UCSD-AML1 (cell line): ENCODE measurements at regions not wholly inside any gene's neighbourhood (a gene's known extent, or its start where the extent isn't known, plus 50 kb on each side); places are given as distances from the start of the nearest gene placed in this dataset.
"Not testable (repeated sequence)": the region's sequence is repeated elsewhere in the genome, so short reads cannot be mapped to it uniquely, and the experiment has no call there.

Experiments used
- DNase-seq: peaks from one replicate; lab custom pipeline; 2025; ENCODE audit not compliant: unreplicated experiment; lab: John Stamatoyannopoulos, UW

DNA sequence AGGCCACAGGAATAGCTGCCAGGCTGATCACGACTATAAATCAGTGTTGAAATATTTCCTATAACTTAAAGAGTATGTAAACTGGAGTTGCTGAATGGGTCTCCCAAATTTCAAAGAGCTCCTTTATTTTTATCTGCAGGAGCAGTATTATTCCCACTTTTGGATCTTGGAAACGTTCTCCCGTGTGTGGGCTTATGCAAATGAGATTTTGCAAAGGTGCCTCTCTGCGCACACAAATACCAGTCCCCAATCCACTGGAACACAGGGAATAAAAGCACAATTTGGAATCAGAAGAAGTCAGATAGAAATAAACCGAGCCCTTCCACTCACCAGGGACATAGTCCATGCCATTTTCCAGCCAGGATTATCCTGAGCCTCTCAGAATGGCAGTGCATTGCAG lies 350.2 kb upstream of the CELF2 start:
- no peak for DNase-seq

DNA sequence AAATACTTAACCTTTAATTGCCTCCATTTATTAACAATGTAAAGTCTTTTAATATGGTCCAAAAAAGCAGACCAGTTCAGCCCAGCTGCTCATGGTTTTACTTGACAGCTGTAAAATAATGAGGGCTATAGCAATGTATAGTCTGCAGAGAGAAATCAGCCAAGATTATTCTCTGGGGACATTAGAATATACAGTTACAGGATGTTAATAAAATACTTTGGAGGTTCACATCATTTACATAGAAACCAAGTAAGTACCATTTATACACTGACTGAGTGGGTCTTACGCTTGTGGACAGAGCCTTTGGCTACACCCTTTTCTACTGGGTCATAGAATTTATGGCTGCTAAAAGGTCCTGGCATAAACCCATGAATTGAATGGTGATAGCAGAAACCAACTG lies 340.7 kb upstream of the CELF2 start:
- no peak for DNase-seq

GRCh38 chr10:10677479-10677878 lies 340.2 kb upstream of the CELF2 start:
- peak; percentile 23 for DNase-seq

DNA sequence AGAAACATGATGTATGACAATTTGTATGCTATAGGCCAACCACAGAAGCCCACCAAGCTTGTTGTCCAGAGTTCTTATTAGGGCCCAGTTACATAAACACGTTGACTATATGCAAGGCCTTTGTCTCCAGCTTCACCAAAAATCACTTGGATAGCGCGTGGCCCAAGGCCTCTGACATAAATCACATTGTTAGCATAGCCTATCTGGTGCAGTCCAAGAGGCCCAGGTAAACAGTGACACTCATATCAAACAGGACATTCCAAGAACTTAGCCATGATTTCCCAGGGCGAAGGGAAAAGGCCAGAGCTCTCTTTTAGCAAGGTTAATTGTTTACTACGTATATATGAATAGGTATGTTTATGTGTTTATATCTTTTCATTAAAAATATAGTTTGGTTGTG lies 337.2 kb upstream of the CELF2 start:
- DNase-seq: no peak

DNA sequence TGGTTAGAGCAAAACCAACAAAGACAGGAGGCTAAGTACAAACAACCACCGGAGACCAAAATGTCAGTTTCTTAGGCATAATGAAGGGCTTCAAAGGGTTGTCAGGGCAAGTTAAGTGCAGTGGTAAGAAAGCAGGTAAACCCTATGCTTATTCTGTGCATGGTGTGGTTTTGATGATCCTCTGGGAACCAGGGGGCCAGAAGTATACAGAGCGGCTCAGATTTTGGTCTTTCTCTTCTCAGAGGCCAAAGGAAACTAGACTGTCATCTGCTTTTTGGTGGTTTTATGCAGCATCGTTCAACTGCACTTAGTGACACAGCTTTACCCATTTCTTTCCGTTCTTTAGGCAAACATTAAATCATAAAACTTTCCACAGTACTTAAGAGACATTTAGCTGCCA lies 332.7 kb upstream of the CELF2 start:
- no peak for DNase-seq

DNA sequence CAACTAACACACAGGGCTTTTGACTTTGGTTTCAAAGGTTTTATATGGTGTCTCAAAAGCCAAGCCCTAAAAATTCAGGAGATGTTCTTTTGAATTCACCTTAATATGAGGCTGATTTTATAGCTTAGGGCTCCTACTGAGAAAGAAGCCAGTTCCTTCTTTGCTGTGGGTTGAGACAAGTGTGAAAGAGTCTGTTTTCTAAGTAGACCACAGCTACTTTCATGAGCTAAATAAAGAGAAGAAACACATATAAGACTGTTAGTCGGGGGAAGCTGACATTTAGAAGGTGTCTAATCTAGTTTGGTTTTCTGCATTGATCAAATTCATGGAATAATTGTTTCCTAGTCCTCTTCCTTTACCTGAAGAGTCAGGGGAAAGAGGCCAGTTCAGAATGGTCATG lies 332.1 kb upstream of the CELF2 start:
- DNase-seq: no peak

GRCh38 chr10:10687751-10688150 lies 329.9 kb upstream of the CELF2 start:
- DNase-seq: no peak

DNA sequence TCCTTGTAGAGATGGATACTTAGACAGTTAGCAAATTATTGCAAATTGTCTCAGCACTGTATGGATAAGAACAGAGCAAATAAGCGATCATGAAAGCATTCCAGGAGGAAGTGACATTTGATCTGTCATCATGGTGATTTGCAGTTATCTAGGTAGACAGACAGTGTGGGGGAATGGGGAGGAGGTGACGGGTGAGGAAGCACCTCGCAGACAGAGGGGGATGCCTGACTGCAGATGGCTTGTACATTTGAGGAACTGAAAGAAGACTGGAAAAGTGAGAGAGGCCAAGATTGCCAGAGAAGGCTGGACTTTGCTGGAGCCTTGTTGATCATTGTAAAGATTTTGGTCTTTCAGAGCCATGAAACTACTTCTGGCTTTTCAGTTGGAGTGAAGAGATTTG lies 318.2 kb upstream of the CELF2 start:
- no peak for DNase-seq

DNA sequence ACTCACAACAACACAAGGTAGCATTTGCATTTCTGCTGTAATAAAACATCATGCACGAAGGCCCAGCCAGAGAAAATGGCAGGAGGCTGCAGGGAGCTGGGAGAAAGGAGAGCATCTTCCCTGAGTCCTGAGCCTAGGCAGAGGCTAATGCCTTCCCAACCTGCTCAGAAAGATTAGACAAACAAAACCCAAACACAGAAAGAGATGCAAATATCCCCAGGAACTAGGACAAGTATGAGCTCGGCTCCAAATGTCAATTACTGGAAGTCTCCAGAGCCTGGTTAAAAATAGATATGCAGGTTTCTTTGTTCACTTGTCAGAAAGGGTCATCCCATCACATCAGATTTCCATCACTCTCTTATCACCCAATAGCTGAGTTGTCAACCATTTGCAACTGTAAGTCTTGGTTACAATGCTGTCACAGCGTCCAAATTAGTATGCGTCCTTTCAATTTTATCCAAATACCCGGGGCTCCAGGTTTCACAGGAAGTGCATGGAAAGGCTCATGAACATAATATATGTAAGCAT lies 316.5 kb upstream of the CELF2 start:
- DNase-seq: no peak

- no peak for DNase-seq
Observed at GRCh38 chr10:10702211-10702610, 315.5 kb upstream of the CELF2 start.

DNA sequence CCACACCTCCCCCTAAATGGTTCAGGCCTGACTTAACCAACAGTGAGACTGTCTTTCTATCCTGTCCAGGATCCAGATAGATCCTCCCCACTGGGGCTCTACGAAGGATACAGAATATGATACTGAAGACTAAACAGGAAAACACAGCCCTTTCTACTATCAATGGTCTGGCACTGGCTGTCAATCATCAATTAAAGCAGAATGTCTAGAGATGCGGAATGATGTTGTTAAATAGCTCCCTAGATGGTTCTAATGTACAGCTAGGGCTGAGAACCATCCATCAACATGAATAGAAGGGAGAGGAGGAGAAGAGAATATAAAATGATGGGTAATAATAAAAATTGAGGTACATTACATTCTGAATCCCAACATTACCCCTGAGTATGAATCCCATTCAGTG lies 314.3 kb upstream of the CELF2 start:
- DNase-seq: no peak

GRCh38 chr10:10712155-10712704 lies 305.4 kb upstream of the CELF2 start:
- no peak for DNase-seq

- DNase-seq: no peak
Observed at GRCh38 chr10:10714327-10714726, 303.3 kb upstream of the CELF2 start.

DNA sequence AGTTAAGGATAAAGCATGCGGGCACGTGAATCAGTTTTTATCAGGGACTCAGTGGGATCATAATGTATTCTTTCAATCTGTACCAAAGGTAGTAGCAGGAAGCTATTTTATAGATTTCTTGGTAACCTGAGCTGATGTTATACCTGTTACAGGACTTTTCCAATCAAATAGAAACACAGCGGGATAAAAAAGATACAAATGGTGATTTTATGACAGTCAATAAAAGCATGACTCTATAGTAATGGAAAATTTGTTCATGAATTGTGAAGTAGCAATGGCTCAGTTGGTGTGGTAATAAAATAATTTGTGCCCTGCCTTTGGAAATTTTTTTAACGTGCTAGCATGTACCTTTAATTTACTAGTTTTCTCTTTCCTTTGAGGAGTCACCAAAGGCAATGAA lies 300.7 kb upstream of the CELF2 start:
- DNase-seq: no peak

DNA sequence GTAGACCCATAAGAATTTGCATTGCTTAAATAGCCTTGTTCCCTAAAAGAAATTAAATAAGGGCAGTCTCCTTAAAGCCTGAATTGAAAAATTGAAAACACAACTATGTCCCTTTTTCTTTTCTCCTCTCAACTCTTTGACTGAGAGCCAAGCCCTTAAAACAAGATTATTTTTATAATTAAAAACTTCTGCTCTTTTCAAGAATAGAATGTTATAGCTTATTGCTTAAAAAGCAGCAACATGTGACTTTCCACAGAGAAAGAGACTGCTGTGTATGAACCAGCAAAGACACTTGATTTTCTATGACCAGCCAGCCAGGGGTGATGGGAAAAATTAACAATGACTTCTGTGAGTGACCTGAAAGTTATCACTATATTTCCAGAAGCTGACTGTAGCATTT lies 295.2 kb upstream of the CELF2 start:
- no peak for DNase-seq

DNA sequence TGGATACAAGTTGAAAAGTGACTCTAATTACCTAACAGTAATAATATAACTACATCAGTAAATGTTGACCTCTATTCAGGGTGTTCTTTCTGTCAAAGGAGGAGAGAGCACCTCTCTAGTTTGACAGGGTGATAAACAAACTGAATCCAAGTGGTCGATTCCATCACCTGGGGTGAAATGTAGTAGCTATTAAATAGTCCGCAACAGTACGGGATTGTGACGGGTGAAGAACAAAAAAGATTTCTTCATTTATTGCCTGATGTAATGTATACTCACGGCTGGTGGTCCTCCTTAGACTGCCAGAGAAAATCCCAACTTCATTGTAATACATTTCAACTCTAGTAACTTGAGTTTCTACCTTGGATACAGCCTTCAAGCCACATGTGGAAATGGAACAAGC lies 292.5 kb upstream of the CELF2 start:
- no peak for DNase-seq

GRCh38 chr10:10726101-10726500 lies 291.6 kb upstream of the CELF2 start:
- no peak for DNase-seq

DNA sequence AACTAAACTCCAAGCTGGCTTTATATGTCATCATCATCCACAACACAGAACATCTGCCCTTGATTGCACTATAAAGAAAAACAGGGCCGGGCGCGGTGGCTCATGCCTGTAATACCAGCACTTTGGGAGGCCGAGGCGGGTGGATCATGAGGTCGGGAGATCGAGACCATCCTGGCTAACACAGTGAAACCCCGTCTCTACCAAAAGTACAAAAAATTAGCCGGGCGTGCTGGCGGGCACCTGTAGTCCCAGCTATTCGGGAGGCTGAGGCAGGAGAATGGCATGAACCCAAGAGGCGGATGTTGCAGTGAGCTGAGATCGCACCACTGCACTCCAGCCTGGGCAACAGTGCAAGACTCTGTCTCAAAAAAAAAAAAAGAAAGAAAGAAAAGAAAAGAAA lies 290.3 kb upstream of the CELF2 start:
- not testable (repeated sequence) for DNase-seq

DNA sequence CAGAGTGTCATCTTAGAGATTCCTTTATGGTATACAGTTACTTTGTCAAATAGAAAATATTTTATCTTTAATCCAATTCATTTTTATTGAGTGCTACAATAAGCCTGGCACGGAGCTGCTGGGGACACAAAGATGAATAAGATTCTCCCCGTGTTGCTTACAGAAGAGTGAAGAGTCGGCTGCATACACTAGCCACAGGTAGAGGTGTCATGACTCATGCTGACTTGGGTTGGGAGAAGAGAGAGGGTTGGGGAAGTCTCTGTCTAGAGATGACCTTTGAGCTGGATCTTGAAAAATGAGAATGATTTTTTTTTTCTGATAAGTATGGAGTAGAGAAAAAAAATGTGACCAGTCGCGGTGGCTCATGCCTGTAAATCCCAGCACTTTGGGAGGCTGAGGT lies 289.9 kb upstream of the CELF2 start:
- no peak for DNase-seq

GRCh38 chr10:10730471-10731043 lies 287.1 kb upstream of the CELF2 start:
- DNase-seq: no peak

GRCh38 chr10:10731366-10731765 lies 286.3 kb upstream of the CELF2 start:
- DNase-seq: no peak

- DNase-seq: no peak
Observed at GRCh38 chr10:10734356-10735064, 283.2 kb upstream of the CELF2 start.

DNA sequence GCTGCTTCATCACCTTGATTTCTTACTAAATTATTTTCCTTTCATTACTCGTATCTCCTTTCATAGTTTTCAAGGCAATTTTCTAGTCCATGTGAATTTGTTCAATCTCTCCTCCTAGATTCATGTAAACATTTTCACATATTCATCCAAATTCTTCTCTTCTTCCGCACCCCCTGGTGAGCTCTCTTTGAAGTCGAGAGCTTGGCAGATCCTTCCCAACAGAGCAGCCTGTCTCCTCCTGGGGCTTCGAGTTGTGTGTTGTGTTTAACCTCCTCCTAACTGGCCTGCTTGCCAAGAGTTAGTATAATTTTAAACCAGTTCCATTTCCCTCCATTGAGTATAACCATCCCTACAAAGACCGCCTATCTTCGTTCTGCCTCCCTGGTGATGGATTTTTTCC lies 272.4 kb upstream of the CELF2 start:
- DNase-seq: no peak
